ENCODE measurements at regions not wholly inside any gene's neighbourhood (a gene's known extent, or its start where the extent isn't known, plus 50 kb on each side); places are given as distances from the start of the nearest gene placed in this dataset.
"Not testable (repeated sequence)": the region's sequence is repeated elsewhere in the genome, so short reads cannot be mapped to it uniquely, and the experiment has no call there.

GRCh38 chr16:5815570-5816237, 718.1 kb upstream of the EEF2KMT start:
- intact Hi-C loops (cut with micrococcal nuclease), result no loop called here

GRCh38 chr16:5801396-5801795, 703.8 kb upstream of the EEF2KMT start:
- intact Hi-C loops (cut with micrococcal nuclease), result no loop called here

GRCh38 chr16:5793556-5793955, 696.0 kb upstream of the EEF2KMT start:
- intact Hi-C loops (cut with micrococcal nuclease), result no loop called here

GRCh38 chr16:5791011-5791657, 693.5 kb upstream of the EEF2KMT start:
- intact Hi-C loops (cut with micrococcal nuclease), result no loop called here

GRCh38 chr16:5790512-5790911, 692.9 kb upstream of the EEF2KMT start:
- intact Hi-C loops (cut with micrococcal nuclease), result no loop called here

- intact Hi-C loops (cut with micrococcal nuclease), result no loop called here
Measured at GRCh38 chr16:5789033-5789432, 691.4 kb upstream of the EEF2KMT start.

GRCh38 chr16:5781436-5781835, 683.8 kb upstream of the EEF2KMT start:
- intact Hi-C loops (cut with micrococcal nuclease), result no loop called here

GRCh38 chr16:5776876-5777275, 679.3 kb upstream of the EEF2KMT start:
- intact Hi-C loops (cut with micrococcal nuclease), result no loop called here

GRCh38 chr16:5775916-5776315, 678.3 kb upstream of the EEF2KMT start:
- intact Hi-C loops (cut with micrococcal nuclease), result no loop called here

GRCh38 chr16:5770118-5770517, 672.5 kb upstream of the EEF2KMT start:
- intact Hi-C loops (cut with micrococcal nuclease), result no loop called here

GRCh38 chr16:5769513-5769912, 671.9 kb upstream of the EEF2KMT start:
- intact Hi-C loops (cut with micrococcal nuclease), result no loop called here

GRCh38 chr16:5768445-5768844, 670.9 kb upstream of the EEF2KMT start:
- intact Hi-C loops (cut with micrococcal nuclease), result no loop called here

- intact Hi-C loops (cut with micrococcal nuclease), result no loop called here
Measured at GRCh38 chr16:5763176-5763575, 665.6 kb upstream of the EEF2KMT start.

GRCh38 chr16:5762362-5762761, 664.8 kb upstream of the EEF2KMT start:
- intact Hi-C loops (cut with micrococcal nuclease), result no loop called here

- intact Hi-C loops (cut with micrococcal nuclease), result no loop called here
Measured at GRCh38 chr16:5761592-5761991, 664.0 kb upstream of the EEF2KMT start.

GRCh38 chr16:5758281-5758680, 660.7 kb upstream of the EEF2KMT start:
- intact Hi-C loops (cut with micrococcal nuclease), result no loop called here

GRCh38 chr16:5756969-5757368, 659.4 kb upstream of the EEF2KMT start:
- intact Hi-C loops (cut with micrococcal nuclease), result no loop called here

- intact Hi-C loops (cut with micrococcal nuclease), result no loop called here
Measured at GRCh38 chr16:5753381-5753780, 655.8 kb upstream of the EEF2KMT start.

- intact Hi-C loops (cut with micrococcal nuclease), result no loop called here
Measured at GRCh38 chr16:5751216-5751615, 653.6 kb upstream of the EEF2KMT start.

GRCh38 chr16:5750439-5750838, 652.8 kb upstream of the EEF2KMT start:
- intact Hi-C loops (cut with micrococcal nuclease), result not testable (repeated sequence)

- intact Hi-C loops (cut with micrococcal nuclease), result no loop called here
Measured at GRCh38 chr16:5738586-5738985, 641.0 kb upstream of the EEF2KMT start.

GRCh38 chr16:5736209-5736930, 638.8 kb upstream of the EEF2KMT start:
- intact Hi-C loops (cut with micrococcal nuclease), result no loop called here

GRCh38 chr16:5735444-5735843, 637.8 kb upstream of the EEF2KMT start:
- intact Hi-C loops (cut with micrococcal nuclease), result no loop called here

All from T-helper 1 cell treated with Interleukin-12 subunit alpha and Interleukin-12 subunit beta and Interleukin-4 antibody, amounts not matched to agents 30 ng/mL and 1 ng/mL, for 36 hours (primary cell).